Keratinocyte (primary cell): ENCODE measurements at regions not wholly inside any gene's neighbourhood (a gene's known extent, or its start where the extent isn't known, plus 50 kb on each side); places are given as distances from the start of the nearest gene placed in this dataset.

Experiments used
- CTCF ChIP-seq, 3 experiments: IDR thresholded peaks in 1 of 3; conservative IDR thresholded peaks in 1 of 3; optimal IDR thresholded peaks in 1 of 3; 2 replicates in 2 of 3; 3 replicates in 1 of 3; pipeline versions ENCODE3 to v1.5.1; 2011; ENCODE audit warnings: low read length in 3 of 3, mild to moderate bottlenecking in 3 of 3, moderate library complexity in 2 of 3, control low read depth in 1 of 3, inconsistent platforms in 1 of 3; ENCODE audit not compliant: insufficient read depth in 2 of 3; ENCODE audit errors: extremely low read depth in 1 of 3
- EZH2 ChIP-seq: IDR thresholded peaks from one replicate; pipeline ENCODE4 v1.6.1; 2012; ENCODE audit warnings: inconsistent platforms, mild to moderate bottlenecking, low read length, moderate library complexity

DNA sequence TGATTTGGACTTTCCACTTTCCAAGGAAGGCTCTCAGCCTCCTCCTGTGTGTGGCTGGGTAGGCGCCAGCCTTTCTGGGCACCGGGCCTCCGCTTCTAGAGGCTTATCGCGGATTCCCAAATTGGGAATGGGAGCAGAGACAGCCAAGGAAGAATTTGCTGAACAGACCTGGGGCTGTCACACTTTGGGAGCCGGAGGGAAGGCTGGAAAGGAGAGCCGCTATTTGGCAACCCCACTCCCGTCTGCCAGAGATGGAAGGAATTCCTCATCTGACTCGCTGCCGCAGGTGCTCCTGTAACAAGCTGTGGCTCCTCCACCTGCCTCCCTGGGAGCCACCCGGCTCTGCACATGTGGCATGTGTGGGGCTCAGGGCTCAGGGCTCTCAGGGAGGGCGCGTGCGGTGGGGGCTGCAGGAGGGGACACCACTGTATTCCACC, 50.8 kb upstream of the ECHDC3 start:
- TF ChIP-seq CTCF (optimal IDR thresholded peaks at IDR 0.05 in 1 of 3, IDR thresholded peaks at IDR 0.05 in 1 of 3, conservative IDR thresholded peaks at IDR 0.05 in 1 of 3; ENCODE audit: extremely low read depth in 1 of 3, insufficient read depth in 2 of 3, low read length in 3 of 3) (no peak), EZH2 (no peak)
